ENCODE measurements at regions not wholly inside any gene's neighbourhood (a gene's known extent, or its start where the extent isn't known, plus 50 kb on each side); places are given as distances from the start of the nearest gene placed in this dataset.
A peak's percentile ranks its signal among the peaks of the same experiment; 100 is the strongest.

DNA sequence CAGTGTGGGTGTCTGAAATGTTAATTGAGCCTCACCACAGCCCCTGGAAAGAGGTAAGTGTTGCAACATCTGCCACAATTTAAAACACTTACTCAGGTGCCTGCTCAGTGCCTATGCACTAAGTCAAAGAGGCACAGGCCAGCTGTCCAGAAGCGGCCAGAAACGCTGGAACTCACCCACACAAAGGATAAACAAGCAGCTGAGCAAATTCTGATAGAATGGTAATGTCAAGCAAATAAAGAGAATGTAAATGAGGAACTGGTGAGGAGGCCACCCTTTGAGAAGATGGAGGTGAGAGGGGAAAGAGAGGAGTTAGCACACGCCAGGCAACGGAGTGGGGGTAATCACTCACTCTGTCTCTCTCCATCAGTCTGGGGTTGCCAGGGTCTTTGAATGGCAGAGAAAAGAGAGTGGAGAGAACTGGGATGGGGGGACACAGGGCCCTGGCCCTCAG lies 67.7 kb upstream of the SERP2 start:
- Histone ChIP-seq H3K27ac (ENCODE audit: low read length) (no peak overlapping the region), H3K4me1 (ENCODE audit: control insufficient read depth in 1 of 2, extremely low read depth in 1 of 2, insufficient read depth in 2 of 2, low read length in 2 of 2) (peaks cover 8 to 12% of the 10 kb centered on the region in 2 experiments), H3K4me3 (ENCODE audit: control insufficient read depth in 1 of 2, extremely low read depth in 1 of 2, low read length in 1 of 2) (no peak overlapping the region), H3K9me3 (no peaks in the 10 kb centered on the region), H3K36me3 (ENCODE audit: control insufficient read depth in 2 of 2, extremely low read depth in 1 of 2, insufficient read depth in 1 of 2, low read length in 1 of 2) (no peaks in the 10 kb centered on the region), H3K27me3 (replicated peaks in 1 of 2; ENCODE audit: control insufficient read depth in 2 of 2, extremely low read depth in 1 of 2, insufficient read depth in 2 of 2, low read length in 1 of 2) (peaks cover 0 to 8% of the 10 kb centered on the region in 2 experiments)
- H3K27ac Mint-ChIP-seq, result peak overlapping the region in 1 of 2 donors; percentile 11
- H3K4me3 Mint-ChIP-seq, result peak overlapping the region in 1 of 3 donors; percentile 67
- H3K4me1 Mint-ChIP-seq, result peaks cover 25 to 40% (median 31%) of the 10 kb centered on the region in 3 donors
- H3K36me3 Mint-ChIP-seq, result no peaks in the 10 kb centered on the region
- ChIA-PET POLR2A (no interaction called here), CTCF (interaction anchor here in 1 of 2 donors (1.2 kb wide), 1 partner anchor 46 kb away, joined by 3 read pairs; no protein-coding TSS in a partner anchor)
- no CpG with 5 or more reads among the region's 4 CpGs for WGBS (ENCODE audit: insufficient coverage)
- ATAC-seq (replicated peaks in 1 of 4), result peak in 1 of 4 experiments; percentile 7
- H3K27me3 Mint-ChIP-seq, result peaks cover 0 to 15% of the 10 kb centered on the region in 2 donors
- no peak for DNase-seq
- peaks cover 0 to 3% (median 0%) of the 10 kb centered on the region in 3 donors for H3K9me3 Mint-ChIP-seq

DNA sequence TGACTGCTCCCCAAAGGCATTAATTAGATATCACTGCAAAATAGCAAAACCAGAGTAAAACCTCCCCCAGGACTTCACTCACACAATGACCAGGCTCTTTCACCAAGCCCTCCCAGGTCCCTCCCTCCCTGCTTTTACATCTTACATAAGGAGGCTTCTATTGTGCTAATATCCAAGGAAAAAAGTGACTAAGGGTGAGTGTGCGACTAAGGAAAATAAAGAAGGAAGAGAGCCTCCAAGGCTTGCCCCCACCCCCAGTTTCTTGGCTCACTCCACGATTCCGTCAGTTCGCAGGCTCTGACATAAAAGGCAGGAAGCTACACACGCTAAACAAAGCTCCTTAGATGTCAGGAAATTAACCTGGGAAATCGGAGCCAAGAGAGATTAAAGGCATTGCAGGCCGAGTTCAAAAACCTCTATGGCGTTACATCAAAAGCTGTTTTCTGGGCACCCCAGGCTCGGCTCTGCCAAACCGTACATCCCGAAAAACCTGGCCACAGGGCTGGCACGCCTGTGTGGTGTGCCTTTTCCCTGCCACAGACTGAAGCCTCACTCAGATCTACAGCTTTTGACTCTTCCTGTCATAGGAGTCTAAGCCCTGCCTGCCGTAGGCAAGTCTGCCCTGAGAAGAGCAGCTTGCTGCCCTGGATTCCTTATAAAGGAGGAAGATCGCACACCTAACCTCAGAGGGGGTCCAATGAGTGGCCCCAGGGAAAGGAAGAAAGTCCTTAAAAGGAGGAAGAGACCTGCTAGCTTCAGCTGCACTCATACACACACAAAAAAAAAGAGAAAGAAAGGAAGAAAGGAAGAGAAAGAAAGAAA lies 67.0 kb upstream of the SERP2 start:
- Mint-ChIP-seq H3K4me3 (peak overlapping the region; percentile 18 to 67 (median 41)), H3K27ac (peak overlapping the region in 1 of 2 donors; percentile 71), H3K27me3 (peaks cover 0 to 14% of the 10 kb centered on the region in 2 donors), H3K4me1 (peaks cover 20 to 36% (median 26%) of the 10 kb centered on the region in 3 donors), H3K36me3 (no peaks in the 10 kb centered on the region), H3K9me3 (no peaks in the 10 kb centered on the region)
- peak overlapping the region in 1 of 2 donors; percentile 0 for H3K4me3 ChIP-seq (ENCODE audit: control insufficient read depth in 1 of 2, extremely low read depth in 1 of 2, low read length in 1 of 2)
- peaks cover 0 to 8% of the 10 kb centered on the region in 2 experiments for H3K27me3 ChIP-seq (replicated peaks in 1 of 2; ENCODE audit: control insufficient read depth in 2 of 2, extremely low read depth in 1 of 2, insufficient read depth in 2 of 2, low read length in 1 of 2)
- H3K4me1 ChIP-seq (ENCODE audit: control insufficient read depth in 1 of 2, extremely low read depth in 1 of 2, insufficient read depth in 2 of 2, low read length in 2 of 2), result peaks cover 8 to 12% of the 10 kb centered on the region in 2 experiments
- ChIA-PET CTCF (interaction anchor here (0.6 to 1.2 kb wide), 3 partner anchors 37 to 966 kb away, joined by 3 to 6 read pairs (median 5); no protein-coding TSS in a partner anchor), POLR2A (interaction anchor here in 1 of 2 donors (0.7 kb wide), 1 partner anchor 48 kb away, joined by 8 read pairs; no protein-coding TSS in a partner anchor)
- DNase-seq, result peak in 12 of 35 experiments; percentile 2 to 33 (median 6)
- H3K36me3 ChIP-seq (ENCODE audit: control insufficient read depth in 2 of 2, extremely low read depth in 1 of 2, insufficient read depth in 1 of 2, low read length in 1 of 2), result no peaks in the 10 kb centered on the region
- WGBS (ENCODE audit: insufficient coverage), result 34% methylated on average over 8 of the region's 14 CpGs
- H3K27ac ChIP-seq (ENCODE audit: low read length), result no peak overlapping the region
- H3K9me3 ChIP-seq, result no peaks in the 10 kb centered on the region
- ATAC-seq (replicated peaks in 1 of 4), result peak; percentile 45 to 82 (median 60)

DNA sequence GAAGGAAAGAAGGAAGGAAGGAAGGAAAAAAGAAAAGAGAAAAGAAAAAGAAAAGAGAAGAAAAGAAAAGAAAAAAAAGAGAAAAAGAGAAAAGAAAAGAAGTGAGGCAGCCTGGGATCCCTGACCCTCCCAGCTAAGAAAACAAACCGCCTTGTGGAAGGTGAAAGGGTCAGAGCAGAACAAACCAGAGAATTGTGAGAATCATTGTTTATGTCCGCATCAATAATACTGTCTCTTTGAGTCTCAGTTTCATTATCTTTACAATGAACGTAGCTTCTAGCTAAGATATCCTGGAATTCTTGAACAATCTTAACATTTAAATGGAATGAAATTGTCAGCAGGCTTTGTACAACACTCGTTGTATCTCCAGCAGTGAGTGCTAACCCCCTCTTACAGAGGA lies 66.4 kb upstream of the SERP2 start:
- Mint-ChIP-seq H3K9me3 (no peaks in the 10 kb centered on the region), H3K4me1 (peaks cover 19 to 36% (median 24%) of the 10 kb centered on the region in 3 donors), H3K27me3 (peaks cover 0 to 12% of the 10 kb centered on the region in 2 donors), H3K4me3 (peak overlapping the region in 1 of 3 donors; percentile 67), H3K36me3 (no peaks in the 10 kb centered on the region), H3K27ac (no peak overlapping the region)
- Histone ChIP-seq H3K27me3 (replicated peaks in 1 of 2; ENCODE audit: control insufficient read depth in 2 of 2, extremely low read depth in 1 of 2, insufficient read depth in 2 of 2, low read length in 1 of 2) (peaks cover 0 to 10% of the 10 kb centered on the region in 2 experiments), H3K9me3 (no peaks in the 10 kb centered on the region), H3K36me3 (ENCODE audit: control insufficient read depth in 2 of 2, extremely low read depth in 1 of 2, insufficient read depth in 1 of 2, low read length in 1 of 2) (no peaks in the 10 kb centered on the region), H3K27ac (ENCODE audit: low read length) (no peak overlapping the region), H3K4me3 (ENCODE audit: control insufficient read depth in 1 of 2, extremely low read depth in 1 of 2, low read length in 1 of 2) (no peak overlapping the region), H3K4me1 (ENCODE audit: control insufficient read depth in 1 of 2, extremely low read depth in 1 of 2, insufficient read depth in 2 of 2, low read length in 2 of 2) (peaks cover 8 to 12% of the 10 kb centered on the region in 2 experiments)
- 83% methylated on average over 1 of the region's 4 CpGs for WGBS (ENCODE audit: insufficient coverage)
- no peak for DNase-seq
- no peak for ATAC-seq (replicated peaks in 1 of 4)
- ChIA-PET CTCF (interaction anchor here (0.6 kb wide), 2 partner anchors 88 to 966 kb away, joined by 3 to 5 read pairs; no protein-coding TSS in a partner anchor), POLR2A (interaction anchor here in 1 of 2 donors (0.6 to 0.7 kb wide), 3 partner anchors 21 to 1700 kb away, joined by 5 to 8 read pairs (median 6); no protein-coding TSS in a partner anchor)

GRCh38 chr13:44307844-44308243 lies 65.8 kb upstream of the SERP2 start:
- ChIA-PET CTCF (interaction anchor here in 1 of 2 donors (0.5 to 0.6 kb wide), 2 partner anchors 33 to 88 kb away, joined by 3 to 5 read pairs; no protein-coding TSS in a partner anchor), POLR2A (interaction anchor here in 1 of 2 donors (0.6 kb wide), 2 partner anchors 21 to 1700 kb away, joined by 5 to 6 read pairs; no protein-coding TSS in a partner anchor)
- Mint-ChIP-seq H3K27me3 (peaks cover 5 to 14% of the 10 kb centered on the region in 2 donors), H3K27ac (no peak overlapping the region), H3K4me3 (no peak overlapping the region), H3K36me3 (no peaks in the 10 kb centered on the region), H3K9me3 (no peaks in the 10 kb centered on the region), H3K4me1 (peaks cover 19 to 36% (median 24%) of the 10 kb centered on the region in 3 donors)
- H3K27ac ChIP-seq (ENCODE audit: low read length), result no peak overlapping the region
- no peaks in the 10 kb centered on the region for H3K36me3 ChIP-seq (ENCODE audit: control insufficient read depth in 2 of 2, extremely low read depth in 1 of 2, insufficient read depth in 1 of 2, low read length in 1 of 2)
- no peak overlapping the region for H3K4me3 ChIP-seq (ENCODE audit: control insufficient read depth in 1 of 2, extremely low read depth in 1 of 2, low read length in 1 of 2)
- ATAC-seq (replicated peaks in 1 of 4) (no peak), DNase-seq (no peak)
- peaks cover 8 to 12% of the 10 kb centered on the region in 2 experiments for H3K4me1 ChIP-seq (ENCODE audit: control insufficient read depth in 1 of 2, extremely low read depth in 1 of 2, insufficient read depth in 2 of 2, low read length in 2 of 2)
- H3K27me3 ChIP-seq (replicated peaks in 1 of 2; ENCODE audit: control insufficient read depth in 2 of 2, extremely low read depth in 1 of 2, insufficient read depth in 2 of 2, low read length in 1 of 2), result peaks cover 0 to 13% of the 10 kb centered on the region in 2 experiments
- no peaks in the 10 kb centered on the region for H3K9me3 ChIP-seq
- no CpG with 5 or more reads among the region's 2 CpGs for WGBS (ENCODE audit: insufficient coverage)

GRCh38 chr13:44308352-44308751 lies 65.3 kb upstream of the SERP2 start:
- ChIA-PET POLR2A (no interaction called here), CTCF (no interaction called here)
- no peak for ATAC-seq (replicated peaks in 1 of 4)
- H3K27ac Mint-ChIP-seq, result no peak overlapping the region
- Histone ChIP-seq H3K9me3 (no peaks in the 10 kb centered on the region), H3K4me3 (ENCODE audit: control insufficient read depth in 1 of 2, extremely low read depth in 1 of 2, low read length in 1 of 2) (no peak overlapping the region), H3K27me3 (replicated peaks in 1 of 2; ENCODE audit: control insufficient read depth in 2 of 2, extremely low read depth in 1 of 2, insufficient read depth in 2 of 2, low read length in 1 of 2) (peaks cover 0 to 13% of the 10 kb centered on the region in 2 experiments), H3K4me1 (ENCODE audit: control insufficient read depth in 1 of 2, extremely low read depth in 1 of 2, insufficient read depth in 2 of 2, low read length in 2 of 2) (peaks cover 7 to 12% of the 10 kb centered on the region in 2 experiments), H3K27ac (ENCODE audit: low read length) (no peak overlapping the region), H3K36me3 (ENCODE audit: control insufficient read depth in 2 of 2, extremely low read depth in 1 of 2, insufficient read depth in 1 of 2, low read length in 1 of 2) (no peaks in the 10 kb centered on the region)
- no CpG with 5 or more reads among the region's 3 CpGs for WGBS (ENCODE audit: insufficient coverage)
- no peaks in the 10 kb centered on the region for H3K36me3 Mint-ChIP-seq
- H3K9me3 Mint-ChIP-seq, result no peaks in the 10 kb centered on the region
- H3K4me1 Mint-ChIP-seq, result peaks cover 19 to 36% (median 26%) of the 10 kb centered on the region in 3 donors
- H3K27me3 Mint-ChIP-seq, result peaks cover 9 to 17% of the 10 kb centered on the region in 2 donors
- DNase-seq, result no peak
- H3K4me3 Mint-ChIP-seq, result no peak overlapping the region

Measured in T-cell (primary cell).